ENCODE measurements at regions not wholly inside any gene's neighbourhood (a gene's known extent, or its start where the extent isn't known, plus 50 kb on each side); places are given as distances from the start of the nearest gene placed in this dataset.
A peak's percentile ranks its signal among the peaks of the same experiment; 100 is the strongest.

DNA sequence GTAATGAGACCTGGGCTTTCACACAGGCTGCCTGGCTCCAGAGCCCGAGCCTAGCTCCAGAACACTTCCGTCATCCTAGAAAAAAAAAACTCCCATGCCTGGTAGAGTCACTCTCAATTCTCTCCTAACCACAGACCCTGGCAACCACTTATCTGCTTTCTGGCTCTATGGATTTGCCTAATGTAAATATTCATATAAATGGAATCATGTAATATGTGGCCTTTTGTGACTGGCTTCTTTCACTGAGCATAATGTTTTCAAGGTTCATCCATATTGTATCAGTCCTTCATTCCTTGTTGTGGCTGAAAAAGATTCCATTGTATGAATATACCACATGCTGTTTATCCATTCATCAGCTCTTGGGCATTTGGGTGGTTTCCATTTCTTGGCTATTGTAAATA lies 167.7 kb upstream of the MKLN1 start:
- no peak for DNase-seq

DNA sequence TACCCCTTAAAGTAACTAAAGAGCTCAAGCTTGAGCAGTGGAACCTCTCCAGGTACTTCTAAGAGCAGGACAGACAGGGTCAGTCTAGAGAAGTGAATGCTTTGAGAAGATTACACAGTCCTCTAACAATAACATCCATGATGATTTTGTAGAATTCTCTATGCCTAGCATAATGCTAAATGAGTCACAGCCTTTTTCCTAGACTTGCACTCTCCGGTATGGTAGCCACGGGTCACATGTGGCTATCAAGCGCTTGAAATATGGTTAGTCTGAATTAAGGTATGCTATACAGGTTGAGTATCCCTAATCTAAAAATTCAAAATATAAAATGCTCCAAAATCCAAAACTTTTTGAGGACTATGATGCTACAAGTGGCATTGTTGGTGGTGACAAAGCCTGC lies 166.6 kb upstream of the MKLN1 start:
- DNase-seq = peak; percentile 9

DNA sequence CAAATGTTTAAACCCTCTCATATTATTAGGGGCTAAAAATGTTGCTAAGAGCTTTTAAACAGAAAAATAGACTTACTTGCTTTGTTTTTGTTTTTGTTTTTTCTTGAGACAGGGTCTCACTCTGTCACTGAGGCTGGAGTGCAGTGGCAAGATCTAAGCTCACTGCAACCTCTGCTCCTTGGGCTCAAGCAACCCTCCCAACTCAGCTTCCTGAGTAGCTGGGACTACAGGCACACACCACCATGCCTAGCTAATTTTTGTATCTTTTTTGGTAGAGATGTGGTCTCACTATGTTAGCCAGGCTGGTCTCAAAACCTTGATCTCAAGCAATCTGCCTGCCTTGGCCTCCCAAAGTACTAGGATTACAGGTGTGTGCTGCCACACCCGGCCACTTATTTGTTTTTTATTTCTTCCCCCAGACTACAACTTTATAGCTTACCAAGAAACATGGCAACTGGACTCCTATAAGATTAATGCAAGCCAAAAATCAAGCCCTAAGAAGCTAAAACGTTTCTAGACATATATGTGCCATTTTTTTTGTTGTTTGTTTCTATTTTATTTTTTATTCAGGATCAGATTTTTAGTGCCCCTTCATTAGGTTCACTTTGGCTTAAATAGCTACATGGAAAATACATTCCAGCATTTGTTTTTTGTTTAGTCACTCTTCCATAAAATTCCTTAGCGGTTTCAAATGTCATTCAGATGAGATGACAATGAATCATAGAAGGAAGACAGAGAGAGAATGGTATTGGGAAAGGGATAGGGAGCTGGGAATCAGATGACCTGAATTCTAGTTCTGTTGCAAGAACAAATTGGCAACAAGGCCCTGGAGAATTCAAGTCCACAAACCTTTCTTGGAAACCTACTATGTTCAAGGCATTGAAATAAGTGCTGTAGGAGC lies 163.4 kb upstream of the MKLN1 start:
- DNase-seq = peak; percentile 95

DNA sequence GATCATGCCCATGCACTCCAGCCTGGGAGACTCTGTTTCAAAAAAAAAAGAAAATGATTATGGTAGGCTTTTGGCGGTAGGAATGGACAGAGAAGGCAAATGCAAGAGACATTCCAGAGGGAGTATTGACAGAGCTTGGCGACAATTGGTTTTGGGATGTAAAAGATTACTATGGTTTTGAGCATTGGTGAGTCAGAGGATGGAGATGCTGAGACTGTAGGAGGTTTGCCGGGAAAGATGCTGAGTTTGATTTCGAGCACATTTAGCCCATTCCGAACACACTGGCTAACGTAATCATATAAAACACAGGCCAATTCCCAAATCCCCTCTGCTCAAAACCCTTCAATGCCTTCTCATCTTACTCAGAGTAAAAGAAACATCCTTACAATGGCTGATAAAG lies 161.6 kb upstream of the MKLN1 start:
- no peak for DNase-seq

DNA sequence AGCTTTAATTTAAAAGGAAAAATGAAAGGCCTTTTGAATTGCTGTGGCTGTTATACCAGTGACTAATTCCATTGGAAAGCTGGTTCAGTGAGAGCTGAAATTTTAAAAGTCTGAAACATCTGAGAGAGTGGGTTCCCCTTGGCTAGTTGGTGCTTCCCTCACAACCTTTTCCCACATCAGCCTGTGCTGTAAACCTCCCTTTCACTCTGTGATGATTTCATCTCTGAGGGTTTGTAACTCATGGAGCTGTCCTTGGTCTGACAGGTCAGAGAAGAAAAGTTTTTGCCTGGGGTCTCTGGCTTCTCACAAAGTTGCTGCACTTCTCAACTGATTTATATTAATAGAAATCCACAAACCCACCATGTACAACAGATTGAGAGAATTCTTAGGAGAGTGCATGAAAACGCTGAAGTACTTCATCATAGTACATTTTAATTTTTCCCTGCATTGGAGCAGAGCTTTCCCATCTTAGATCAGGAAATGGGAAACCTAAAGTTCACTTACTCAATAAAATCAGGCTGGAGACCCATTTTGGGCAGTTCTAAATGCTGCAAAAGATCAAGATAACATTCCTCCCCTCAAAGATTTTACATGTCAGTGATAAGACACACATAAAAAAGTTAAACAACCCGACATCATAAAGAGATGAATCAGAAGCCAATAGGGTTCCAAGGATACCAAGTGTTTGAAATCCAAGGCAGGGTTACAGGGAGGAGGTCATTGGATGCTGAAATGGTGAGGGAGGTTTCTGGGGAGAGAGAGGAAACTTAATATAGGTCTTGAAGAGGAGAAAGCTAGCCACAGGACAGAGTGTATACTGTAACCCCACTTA lies 157.0 kb upstream of the MKLN1 start:
- peak; percentile 54 for DNase-seq

DNA sequence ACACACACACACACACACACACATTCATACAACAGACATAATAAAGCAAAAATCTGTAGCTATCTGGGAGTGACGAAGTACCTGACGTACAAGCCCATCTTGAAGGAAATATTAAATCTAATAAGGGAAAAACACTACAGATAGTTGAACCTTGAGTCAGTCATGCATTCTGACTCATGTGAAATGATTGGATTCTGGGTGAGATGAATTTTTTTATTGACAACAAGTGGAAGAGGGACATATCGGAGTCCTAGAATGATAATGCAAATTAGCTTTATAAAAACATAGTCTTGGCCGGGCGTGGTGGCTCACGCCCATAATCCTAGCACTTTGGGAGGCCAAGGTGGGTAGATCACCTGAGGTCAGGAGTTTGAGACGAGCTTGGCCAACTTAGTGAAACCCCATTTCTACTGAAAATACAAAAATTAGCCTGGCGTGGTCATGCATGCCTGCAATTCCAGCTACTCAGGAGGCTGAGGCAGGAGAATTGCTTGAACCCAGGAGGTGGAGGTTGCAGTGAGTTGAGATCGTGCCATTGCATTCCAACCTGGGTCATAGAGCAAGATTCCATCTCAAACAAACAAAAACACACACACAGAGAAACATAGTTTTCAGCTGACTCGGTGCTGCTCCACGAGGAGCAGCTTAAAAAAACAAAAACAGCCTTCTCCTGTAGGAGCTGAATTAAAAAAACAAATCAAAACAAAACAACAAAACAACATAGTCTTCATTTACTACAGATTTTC lies 154.4 kb upstream of the MKLN1 start:
- no peak for DNase-seq

DNA sequence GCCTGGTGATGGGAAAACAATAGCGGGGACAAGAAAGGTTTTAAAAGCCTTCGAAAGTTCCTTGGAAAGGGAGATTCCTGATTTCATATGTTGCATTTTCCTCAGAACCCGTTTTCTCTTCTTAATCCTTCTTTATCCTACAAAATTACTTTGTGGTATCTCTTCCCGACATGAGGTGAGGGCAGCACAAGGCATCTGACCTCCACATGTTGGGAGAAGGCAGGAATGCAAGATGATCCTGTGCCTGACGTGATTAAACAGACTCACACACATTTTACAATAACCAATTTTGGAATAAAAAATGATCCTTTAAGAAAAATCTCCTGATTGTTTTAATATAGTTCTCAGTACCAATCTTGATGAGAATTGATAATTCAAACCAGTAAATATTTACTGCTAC lies 153.3 kb upstream of the MKLN1 start:
- no peak for DNase-seq

DNA sequence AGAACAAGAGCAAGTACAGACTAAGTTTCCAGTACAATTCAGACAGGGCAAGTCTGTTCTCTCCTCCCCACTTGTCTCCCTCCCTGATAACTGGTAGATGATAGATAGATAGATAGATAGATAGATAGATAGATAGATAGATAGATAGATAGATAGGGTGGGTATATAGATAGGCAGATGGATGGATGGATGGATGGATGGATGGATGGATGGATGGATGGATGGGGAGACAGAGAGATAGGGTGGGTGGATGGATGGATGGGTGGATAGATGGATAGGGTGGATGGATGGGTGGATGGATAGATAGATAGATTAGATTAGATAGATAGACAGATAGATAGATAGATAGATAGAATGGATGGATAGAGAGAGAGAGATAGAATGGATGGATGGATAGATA lies 152.8 kb upstream of the MKLN1 start:
- DNase-seq = no peak

DNA sequence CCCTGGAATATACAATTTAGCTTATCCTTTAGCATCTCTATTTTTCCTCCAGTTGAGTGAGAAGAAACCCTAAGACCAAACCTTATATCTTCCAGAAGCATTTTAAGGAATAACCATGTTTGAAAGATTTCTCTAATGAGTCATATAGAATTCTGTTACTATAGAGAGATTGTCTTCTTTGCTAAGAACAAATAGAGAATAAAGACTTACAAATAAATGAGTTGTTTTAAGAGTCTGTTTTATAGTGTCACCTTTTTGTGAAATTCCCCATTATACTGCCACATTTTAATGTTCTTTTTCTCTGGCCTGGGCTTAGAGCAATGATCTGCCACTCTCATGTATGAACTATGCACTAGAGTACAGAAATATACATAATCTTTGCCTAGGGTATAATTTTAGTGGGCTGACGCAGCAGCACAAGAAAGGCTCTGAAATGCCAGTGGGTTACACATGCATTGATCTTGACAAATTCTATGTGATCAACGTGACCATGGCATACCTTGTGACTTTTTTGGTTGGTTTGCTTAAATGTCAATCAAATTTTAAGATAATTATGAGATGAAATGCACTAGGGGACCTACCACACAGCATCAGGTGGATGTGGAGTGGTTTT lies 145.1 kb upstream of the MKLN1 start:
- DNase-seq = no peak

DNA sequence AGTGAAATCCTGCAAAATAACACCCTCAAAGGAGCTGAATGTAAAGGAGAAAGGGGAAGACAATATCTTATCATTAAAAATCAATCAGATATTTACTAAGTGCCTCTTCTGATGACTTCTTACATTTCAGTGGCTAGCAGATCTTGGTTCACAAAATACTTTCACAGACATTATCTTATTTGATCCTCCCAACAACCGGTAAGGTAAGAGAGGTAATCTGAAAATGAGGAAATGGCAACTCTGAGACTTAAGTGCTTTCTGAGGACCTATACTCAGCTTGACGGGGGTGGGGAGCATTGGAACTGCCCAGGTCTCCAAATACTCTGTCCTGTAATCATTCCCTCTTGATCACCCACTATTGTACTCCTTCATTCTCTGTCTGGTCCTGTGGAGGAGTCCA lies 144.6 kb upstream of the MKLN1 start:
- DNase-seq = no peak

DNA sequence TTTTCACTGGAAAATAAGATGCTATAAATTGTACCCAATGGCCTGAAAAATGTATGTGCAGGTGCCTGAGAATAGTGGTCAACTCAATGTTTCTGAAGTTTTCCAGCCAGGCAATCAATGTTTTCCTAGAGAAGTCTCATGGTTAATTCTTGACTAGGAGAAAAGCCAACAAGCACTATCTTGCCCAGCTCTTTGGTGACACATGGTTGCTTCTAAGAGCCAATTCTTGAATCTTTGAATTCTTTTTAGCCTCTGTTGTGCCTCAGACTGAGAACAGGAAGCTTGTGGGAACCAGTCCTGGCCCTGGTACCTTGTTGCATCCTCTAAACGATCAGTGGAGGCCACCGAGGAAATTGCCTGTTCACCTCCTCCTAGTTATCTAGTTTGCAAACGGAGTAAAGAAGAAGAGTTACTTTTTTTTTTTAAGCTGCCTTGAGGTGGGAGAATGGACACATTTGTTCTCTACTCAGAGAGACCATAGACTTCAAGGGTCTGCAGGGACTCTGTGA lies 144.0 kb upstream of the MKLN1 start:
- no peak for DNase-seq

DNA sequence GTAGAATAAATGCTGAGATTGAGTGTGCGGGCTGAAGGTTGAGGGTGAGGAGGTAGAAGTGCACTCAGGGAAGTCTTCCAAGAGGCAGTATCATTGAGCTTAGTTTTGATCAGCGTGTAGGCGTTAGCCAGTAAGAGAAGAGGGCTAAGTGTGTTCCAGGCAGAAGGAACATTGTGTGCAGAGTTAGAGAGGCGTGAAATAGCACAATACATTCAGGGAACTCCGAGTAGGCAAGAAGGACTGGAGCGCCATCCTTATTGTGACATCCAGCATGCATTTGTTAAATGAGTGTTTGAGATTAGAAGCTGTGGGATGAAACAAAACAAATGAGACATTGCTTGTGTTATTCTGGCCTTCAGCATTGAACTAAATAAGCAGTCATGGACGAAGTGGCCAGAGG lies 140.9 kb upstream of the MKLN1 start:
- DNase-seq = no peak

DNA sequence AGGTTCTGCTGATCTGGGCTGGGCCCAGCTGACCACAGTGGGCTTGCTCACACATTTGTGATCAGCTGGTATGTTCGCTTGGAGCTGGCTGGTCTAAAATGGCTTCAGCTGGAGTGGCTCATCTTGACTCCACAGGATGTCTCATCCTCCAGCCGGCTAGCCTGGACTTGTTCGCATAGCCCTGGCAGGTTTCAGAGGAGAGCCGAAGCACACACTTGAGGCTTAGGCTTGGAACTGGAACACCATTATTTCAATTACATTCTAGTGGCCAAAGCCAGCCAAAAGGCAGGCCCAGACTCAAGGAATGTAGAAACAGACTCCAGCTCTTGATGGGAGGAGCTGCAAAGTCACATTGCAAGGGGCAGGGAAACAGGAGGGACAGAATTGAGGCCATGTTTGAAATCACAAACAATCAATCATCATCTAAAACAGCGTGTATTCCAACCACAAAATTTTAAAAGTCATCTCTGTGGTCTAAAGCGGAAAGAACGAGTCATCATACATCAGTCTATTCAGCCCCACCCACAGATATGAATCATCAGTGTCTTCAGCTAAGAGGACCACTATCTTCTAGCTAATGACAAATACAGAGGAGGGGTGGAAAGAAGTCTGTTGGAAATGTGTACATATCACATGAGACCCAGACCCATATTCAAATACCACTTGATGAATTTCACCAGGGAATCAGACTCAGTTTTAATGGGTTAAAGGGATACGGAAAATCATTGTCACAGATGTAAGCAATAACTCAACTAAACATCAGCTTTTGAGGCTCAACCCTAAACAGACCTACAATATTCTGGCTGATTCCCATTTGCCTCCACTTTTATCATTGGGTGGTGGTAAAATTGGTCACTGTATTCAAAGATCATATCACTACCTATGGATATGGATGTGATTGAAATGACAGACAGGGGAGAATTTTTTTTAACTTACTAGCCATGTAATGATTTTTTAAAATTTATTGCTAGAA lies 139.0 kb upstream of the MKLN1 start:
- peak; percentile 87 for DNase-seq

DNA sequence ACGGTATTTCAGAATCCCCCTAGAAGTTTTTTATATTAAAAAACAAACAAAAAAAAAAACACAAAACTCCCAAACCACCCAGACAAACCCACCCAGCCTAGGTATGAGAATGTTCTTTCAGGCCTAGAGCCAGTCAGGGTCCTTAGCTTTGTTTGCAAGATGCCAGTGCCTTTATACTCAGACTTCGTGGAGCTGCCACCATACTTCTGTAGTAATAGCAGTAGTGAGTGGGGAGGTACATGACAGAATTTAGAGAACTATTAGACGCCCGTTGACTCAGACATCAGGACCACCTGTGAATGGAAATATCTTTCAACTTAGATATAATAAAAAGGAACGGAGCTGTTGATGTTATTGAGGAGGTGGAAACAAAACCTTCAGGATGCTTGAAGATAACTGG lies 138.2 kb upstream of the MKLN1 start:
- no peak for DNase-seq

DNA sequence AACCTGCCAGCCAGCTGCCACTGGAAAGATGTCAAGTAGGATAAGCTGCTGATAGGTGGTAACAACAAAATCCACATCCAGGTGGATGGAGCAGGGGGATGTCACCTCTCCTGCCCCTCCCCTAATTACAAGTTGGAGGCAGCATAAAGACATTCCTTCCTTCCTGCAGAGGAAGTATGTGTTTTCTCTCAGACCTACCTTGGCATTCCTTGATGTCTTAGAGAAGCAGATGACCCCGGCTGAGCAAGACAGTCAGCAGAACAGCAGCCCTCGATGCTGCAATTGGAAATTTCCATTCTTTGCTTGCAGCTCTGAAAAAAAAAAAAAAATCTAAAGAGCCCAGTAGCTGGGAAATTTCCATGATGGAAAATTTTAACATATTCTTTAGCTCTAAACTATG lies 137.5 kb upstream of the MKLN1 start:
- DNase-seq = no peak

DNA sequence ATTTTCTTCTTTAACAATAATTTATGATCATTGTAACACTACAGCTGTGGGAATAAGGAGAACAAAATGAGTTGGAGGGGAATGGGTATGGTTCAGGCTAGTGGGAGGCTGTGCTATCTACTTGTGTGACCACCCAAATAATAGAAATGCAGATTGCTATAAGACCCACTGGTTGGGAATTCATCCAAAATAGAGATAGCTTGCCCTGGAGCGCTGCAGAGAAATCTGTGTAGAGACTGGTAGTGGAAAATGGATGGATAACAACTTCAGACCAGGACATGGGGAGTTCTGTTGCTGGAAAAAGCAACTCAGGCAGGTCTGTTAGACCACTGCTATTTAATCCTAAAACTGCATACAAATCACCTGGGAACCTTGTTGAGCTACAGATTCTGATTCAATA lies 137.1 kb upstream of the MKLN1 start:
- DNase-seq = no peak

DNA sequence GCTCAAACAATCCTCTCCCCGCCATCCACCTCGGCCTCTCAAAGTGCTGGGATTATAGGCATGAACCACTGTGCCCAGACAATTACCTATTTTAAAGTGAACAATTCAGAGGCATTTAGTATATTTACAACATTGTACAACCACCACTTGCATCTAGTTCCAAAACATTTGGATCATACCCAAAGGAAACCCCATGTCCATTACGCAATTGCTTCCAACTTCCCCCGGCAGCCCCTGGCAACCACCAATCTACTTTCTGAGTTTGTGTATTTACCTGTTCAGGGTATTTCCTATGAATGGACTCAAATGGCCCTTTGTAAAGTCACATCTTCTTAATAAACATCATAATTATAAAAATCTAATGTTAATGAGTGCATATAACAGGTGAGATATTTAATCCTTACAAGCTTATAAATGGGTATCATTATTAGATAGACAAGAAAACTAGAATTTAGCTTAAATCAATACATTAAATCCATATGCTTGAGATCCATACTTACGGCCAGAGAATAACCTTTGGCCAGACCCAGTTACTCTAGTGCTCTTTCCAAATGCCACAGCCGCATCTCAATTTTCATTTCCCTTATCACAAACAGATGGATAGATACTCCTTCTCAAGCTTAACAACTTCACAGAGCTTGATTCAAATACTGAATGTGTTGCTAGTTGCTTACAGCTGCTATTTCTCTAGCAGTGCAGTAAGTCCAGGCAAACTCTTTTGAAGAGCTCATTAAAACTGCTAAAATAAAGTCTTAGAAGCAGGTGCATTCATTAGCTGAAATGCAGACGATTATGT lies 133.4 kb upstream of the MKLN1 start:
- no peak for DNase-seq

DNA sequence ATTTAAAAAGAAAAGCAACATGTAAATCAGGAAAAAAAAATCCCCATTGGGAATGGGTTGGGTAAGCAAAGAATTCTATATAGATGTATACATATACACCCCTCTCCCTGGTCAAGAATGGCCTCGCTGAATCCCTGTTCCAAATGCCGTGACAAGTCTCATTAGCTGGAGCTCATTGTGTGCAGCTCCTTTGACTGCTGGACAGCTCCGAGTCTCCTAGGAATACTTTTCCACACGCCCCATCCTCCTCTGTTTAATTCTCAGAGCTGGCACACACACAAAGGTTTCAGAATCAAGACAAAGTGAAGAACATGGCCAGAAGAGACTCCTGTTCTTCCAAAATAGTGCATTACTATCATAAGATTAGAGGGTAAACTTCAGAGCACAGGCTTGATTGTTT lies 130.9 kb upstream of the MKLN1 start:
- DNase-seq = peak; percentile 37

DNA sequence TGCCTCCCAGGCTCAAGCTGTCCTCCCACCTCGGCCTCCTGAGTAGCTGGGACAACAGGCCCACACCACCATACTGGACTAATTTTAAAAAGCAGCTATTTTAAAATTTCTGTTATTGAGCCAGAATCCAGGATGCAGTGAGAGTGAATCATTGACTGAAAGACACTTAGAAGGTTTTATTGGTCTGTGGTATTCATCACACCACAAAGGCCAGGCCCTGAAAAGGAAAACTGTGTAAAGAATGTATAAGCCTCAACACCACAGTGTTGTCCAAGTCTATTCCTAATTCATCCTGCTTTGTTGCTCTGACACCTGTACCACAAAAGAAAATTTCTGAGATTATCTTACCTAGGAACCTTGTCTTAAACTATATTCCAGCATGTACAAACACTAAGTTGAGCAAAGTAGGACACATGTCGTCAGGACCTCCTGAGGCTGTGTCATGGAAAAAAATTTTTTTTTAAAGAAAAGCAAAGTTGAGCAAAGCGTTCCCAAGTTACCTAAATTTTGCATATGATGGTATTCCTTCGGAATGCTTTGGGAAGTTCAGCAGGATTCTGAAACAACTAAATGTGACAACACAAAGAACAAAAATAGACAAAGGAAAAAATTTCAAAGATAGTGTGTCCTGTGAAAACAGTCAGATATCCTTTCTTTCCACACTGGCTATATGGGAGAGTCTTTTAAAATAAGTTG lies 129.6 kb upstream of the MKLN1 start:
- no peak for DNase-seq

DNA sequence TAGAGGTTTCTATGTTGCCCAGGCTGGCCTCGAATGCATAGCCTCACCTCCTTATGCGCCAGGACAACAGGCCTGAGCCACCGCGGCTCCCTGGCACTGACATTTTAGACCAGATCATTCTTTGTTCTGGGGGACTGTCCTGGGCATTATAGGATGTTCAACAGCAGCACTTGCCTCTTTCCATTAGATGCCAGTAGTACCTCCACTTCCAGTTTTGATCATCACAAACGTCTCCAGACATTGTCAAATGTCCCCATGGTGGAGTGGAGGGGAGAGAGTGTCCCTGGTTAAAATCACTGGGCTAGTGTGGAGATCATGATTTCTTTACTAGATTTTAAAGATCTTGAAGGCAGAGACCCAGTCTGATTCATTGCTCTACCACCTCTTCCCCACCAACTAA lies 125.2 kb upstream of the MKLN1 start:
- no peak for DNase-seq

Data from kidney glomerular epithelial cell (primary cell).